GM18858 (cell line): ENCODE measurements at regions not wholly inside any gene's neighbourhood (a gene's known extent, or its start where the extent isn't known, plus 50 kb on each side); places are given as distances from the start of the nearest gene placed in this dataset.
"Not testable (repeated sequence)": the region's sequence is repeated elsewhere in the genome, so short reads cannot be mapped to it uniquely, and the experiment has no call there.

Experiments
- ATAC-seq: cut with Tn5 transposase; IDR thresholded peaks from one replicate; pipeline ENCODE4 v1.9.1; 2021; ENCODE audit not compliant: unreplicated experiment

GRCh38 chr6:11961923-11962322, 50.2 kb upstream of the HIVEP1 start:
- ATAC-seq: no peak

- no peak for ATAC-seq
Measured at GRCh38 chr6:11960909-11961779, 51.0 kb upstream of the HIVEP1 start.

GRCh38 chr6:11956781-11957180, 55.3 kb upstream of the HIVEP1 start:
- no peak for ATAC-seq

- no peak for ATAC-seq
Measured at GRCh38 chr6:11953641-11954040, 58.5 kb upstream of the HIVEP1 start.

GRCh38 chr6:11952316-11952715, 59.8 kb upstream of the HIVEP1 start:
- no peak for ATAC-seq

GRCh38 chr6:11951868-11952267, 60.2 kb upstream of the HIVEP1 start:
- no peak for ATAC-seq

GRCh38 chr6:11950109-11950508, 62.0 kb upstream of the HIVEP1 start:
- ATAC-seq: no peak

GRCh38 chr6:11947575-11947974, 64.5 kb upstream of the HIVEP1 start:
- no peak for ATAC-seq

GRCh38 chr6:11947063-11947462, 65.0 kb upstream of the HIVEP1 start:
- no peak for ATAC-seq

GRCh38 chr6:11944111-11944510, 68.0 kb upstream of the HIVEP1 start:
- ATAC-seq: no peak

GRCh38 chr6:11943060-11943459, 69.1 kb upstream of the HIVEP1 start:
- ATAC-seq: no peak

- ATAC-seq: no peak
Measured at GRCh38 chr6:11942185-11942864, 69.8 kb upstream of the HIVEP1 start.

GRCh38 chr6:11940532-11941166, 71.5 kb upstream of the HIVEP1 start:
- ATAC-seq: not testable (repeated sequence)

- ATAC-seq: no peak
Measured at GRCh38 chr6:11938285-11938890, 73.7 kb upstream of the HIVEP1 start.

GRCh38 chr6:11934638-11935037, 77.5 kb upstream of the HIVEP1 start:
- ATAC-seq: no peak

- not testable (repeated sequence) for ATAC-seq
Measured at GRCh38 chr6:11932892-11933291, 79.2 kb upstream of the HIVEP1 start.

GRCh38 chr6:11931296-11932035, 80.6 kb upstream of the HIVEP1 start:
- ATAC-seq: no peak

GRCh38 chr6:11930834-11931233, 81.3 kb upstream of the HIVEP1 start:
- not testable (repeated sequence) for ATAC-seq

- no peak for ATAC-seq
Measured at GRCh38 chr6:11930240-11930639, 81.9 kb upstream of the HIVEP1 start.

GRCh38 chr6:11929241-11929835, 82.8 kb upstream of the HIVEP1 start:
- ATAC-seq: no peak
